GM19452 (cell line): ENCODE measurements at regions not wholly inside any gene's neighbourhood (a gene's known extent, or its start where the extent isn't known, plus 50 kb on each side); places are given as distances from the start of the nearest gene placed in this dataset.

Experiments used
- ATAC-seq: cut with Tn5 transposase; IDR thresholded peaks from one replicate; pipeline ENCODE4 v1.9.1; 2021; ENCODE audit not compliant: unreplicated experiment

- no peak for ATAC-seq
These were observed 64.1 kb upstream of the FOXC1 start for GRCh38 chr6:1545654-1546053.

- ATAC-seq, result no peak
These were observed 61.9 kb upstream of the FOXC1 start for GRCh38 chr6:1547785-1548184.

GRCh38 chr6:1551249-1551648 is 58.5 kb upstream of the FOXC1 start:
- ATAC-seq, result no peak

GRCh38 chr6:1552296-1552761 is 57.4 kb upstream of the FOXC1 start:
- no peak for ATAC-seq

- ATAC-seq, result no peak
These were observed 56.1 kb upstream of the FOXC1 start for GRCh38 chr6:1553562-1554083.

GRCh38 chr6:1554141-1554475 is 55.6 kb upstream of the FOXC1 start:
- no peak for ATAC-seq

- no peak for ATAC-seq
These were observed 55.0 kb upstream of the FOXC1 start for GRCh38 chr6:1554476-1555310.

GRCh38 chr6:1558388-1558787 is 51.3 kb upstream of the FOXC1 start:
- ATAC-seq, result no peak
